ENCODE measurements at regions not wholly inside any gene's neighbourhood (a gene's known extent, or its start where the extent isn't known, plus 50 kb on each side); places are given as distances from the start of the nearest gene placed in this dataset.
"Not testable (repeated sequence)": the region's sequence is repeated elsewhere in the genome, so short reads cannot be mapped to it uniquely, and the experiment has no call there.

DNA sequence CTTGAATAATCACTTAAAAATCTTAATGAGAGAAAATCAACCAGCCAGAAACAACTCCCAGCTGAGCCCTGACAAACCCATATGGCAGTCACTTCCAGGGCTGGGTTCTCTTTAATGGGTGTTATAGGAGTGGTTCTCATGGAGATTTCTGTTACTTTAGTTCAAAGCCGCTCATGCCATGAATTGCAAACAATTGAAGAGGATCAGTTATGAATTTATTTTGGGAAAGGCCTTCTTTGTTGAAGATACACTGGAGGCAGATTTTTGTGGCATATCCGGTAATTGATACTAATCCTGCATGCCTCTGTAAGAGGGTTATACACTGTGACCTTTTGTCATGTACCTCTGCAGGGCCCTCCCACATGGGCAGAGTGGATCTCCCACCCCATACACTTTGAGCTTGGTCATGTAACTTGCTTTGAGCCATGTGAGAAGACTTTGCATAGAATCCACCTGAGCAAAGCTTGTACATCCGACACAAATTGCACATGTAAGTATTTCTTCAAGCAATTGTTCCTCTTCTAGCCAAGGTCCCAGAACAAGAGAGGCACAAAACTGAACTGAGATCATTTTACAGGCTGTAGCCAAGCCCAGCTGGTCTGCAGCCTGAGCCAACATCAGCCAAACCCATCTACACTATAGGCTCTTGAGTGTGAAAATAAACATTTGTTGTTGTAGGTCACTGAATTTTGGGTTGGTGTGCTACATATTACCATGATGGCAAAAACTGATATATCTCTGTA is 492.3 kb downstream of the PREX1 start:
- Histone ChIP-seq H3K9ac (ENCODE audit: low read depth in 1 of 3, low read length in 3 of 3) (no peak overlapping the region), H3K4me3 (ENCODE audit: low read length in 3 of 3) (no peak overlapping the region), H3K36me3 (ENCODE audit: control insufficient read depth in 3 of 3, insufficient read depth in 3 of 3, low read length in 3 of 3) (no peaks in the 10 kb centered on the region), H3K27me3 (ENCODE audit: control insufficient read depth in 3 of 3, insufficient read depth in 3 of 3, low read length in 3 of 3) (peaks cover 0 to 3% (median 3%) of the 10 kb centered on the region in 3 donors), H3K27ac (ENCODE audit: low read depth, low read length) (no peak overlapping the region), H3K9me3 (ENCODE audit: control insufficient read depth in 3 of 3, low read length in 3 of 3) (no peaks in the 10 kb centered on the region), H3K4me1 (ENCODE audit: control insufficient read depth in 3 of 3, insufficient read depth in 3 of 3, low read length in 3 of 3) (peaks cover 3 to 8% (median 5%) of the 10 kb centered on the region in 3 donors)

DNA sequence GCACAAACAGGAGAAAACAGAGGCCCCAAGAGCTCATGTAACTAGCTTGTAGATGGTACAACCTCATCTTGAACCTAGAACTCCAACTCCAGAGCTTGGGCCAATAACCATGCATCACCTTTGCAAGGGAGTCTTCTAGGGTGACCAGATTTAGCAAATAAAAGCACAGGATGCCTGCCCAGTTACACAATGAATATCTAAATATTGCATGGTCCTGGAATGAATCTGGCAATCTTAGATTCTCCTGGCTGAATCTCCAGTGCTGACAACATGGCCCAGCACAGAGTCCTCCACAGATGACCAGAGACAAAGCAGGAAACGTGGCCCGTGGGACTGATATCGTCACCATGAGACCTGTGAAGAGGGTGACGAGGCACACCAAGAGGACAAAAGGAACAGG is 494.1 kb downstream of the PREX1 start:
- no peaks in the 10 kb centered on the region for H3K9me3 ChIP-seq (ENCODE audit: control insufficient read depth in 3 of 3, low read length in 3 of 3)
- H3K27ac ChIP-seq (ENCODE audit: low read depth, low read length), result no peak overlapping the region
- peaks cover 0 to 5% (median 0%) of the 10 kb centered on the region in 3 donors for H3K27me3 ChIP-seq (ENCODE audit: control insufficient read depth in 3 of 3, insufficient read depth in 3 of 3, low read length in 3 of 3)
- no peak overlapping the region for H3K4me3 ChIP-seq (ENCODE audit: low read length in 3 of 3)
- no peaks in the 10 kb centered on the region for H3K36me3 ChIP-seq (ENCODE audit: control insufficient read depth in 3 of 3, insufficient read depth in 3 of 3, low read length in 3 of 3)
- no peaks in the 10 kb centered on the region for H3K4me1 ChIP-seq (ENCODE audit: control insufficient read depth in 3 of 3, insufficient read depth in 3 of 3, low read length in 3 of 3)
- H3K9ac ChIP-seq (ENCODE audit: low read depth in 1 of 3, low read length in 3 of 3), result no peak overlapping the region

DNA sequence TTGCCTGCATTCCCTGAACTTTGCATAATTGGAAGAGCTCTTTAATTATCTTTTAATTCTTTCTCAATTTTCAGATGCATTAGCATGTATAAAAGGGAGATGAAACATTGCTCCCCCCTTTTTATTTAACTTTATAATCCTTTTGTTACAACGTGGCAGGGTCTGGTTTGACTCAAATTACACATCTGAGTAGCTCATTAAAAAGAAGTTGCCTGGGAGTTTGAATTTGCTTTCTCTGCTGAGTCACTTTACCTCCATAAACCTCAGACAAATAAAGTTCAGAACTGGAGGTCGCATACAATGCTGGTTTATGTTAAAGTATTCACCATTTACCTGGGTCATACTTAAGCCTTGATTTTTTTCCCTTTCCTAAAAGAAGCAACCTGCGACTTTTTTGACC is 495.2 kb downstream of the PREX1 start:
- H3K4me1 ChIP-seq (ENCODE audit: control insufficient read depth in 3 of 3, insufficient read depth in 3 of 3, low read length in 3 of 3), result no peaks in the 10 kb centered on the region
- H3K4me3 ChIP-seq (ENCODE audit: low read length in 3 of 3), result no peak overlapping the region
- H3K9me3 ChIP-seq (ENCODE audit: control insufficient read depth in 3 of 3, low read length in 3 of 3), result no peaks in the 10 kb centered on the region
- H3K36me3 ChIP-seq (ENCODE audit: control insufficient read depth in 3 of 3, insufficient read depth in 3 of 3, low read length in 3 of 3), result no peaks in the 10 kb centered on the region
- no peak overlapping the region for H3K9ac ChIP-seq (ENCODE audit: low read depth in 1 of 3, low read length in 3 of 3)
- no peak overlapping the region for H3K27ac ChIP-seq (ENCODE audit: low read depth, low read length)
- peaks cover 0 to 6% (median 0%) of the 10 kb centered on the region in 3 donors for H3K27me3 ChIP-seq (ENCODE audit: control insufficient read depth in 3 of 3, insufficient read depth in 3 of 3, low read length in 3 of 3)

DNA sequence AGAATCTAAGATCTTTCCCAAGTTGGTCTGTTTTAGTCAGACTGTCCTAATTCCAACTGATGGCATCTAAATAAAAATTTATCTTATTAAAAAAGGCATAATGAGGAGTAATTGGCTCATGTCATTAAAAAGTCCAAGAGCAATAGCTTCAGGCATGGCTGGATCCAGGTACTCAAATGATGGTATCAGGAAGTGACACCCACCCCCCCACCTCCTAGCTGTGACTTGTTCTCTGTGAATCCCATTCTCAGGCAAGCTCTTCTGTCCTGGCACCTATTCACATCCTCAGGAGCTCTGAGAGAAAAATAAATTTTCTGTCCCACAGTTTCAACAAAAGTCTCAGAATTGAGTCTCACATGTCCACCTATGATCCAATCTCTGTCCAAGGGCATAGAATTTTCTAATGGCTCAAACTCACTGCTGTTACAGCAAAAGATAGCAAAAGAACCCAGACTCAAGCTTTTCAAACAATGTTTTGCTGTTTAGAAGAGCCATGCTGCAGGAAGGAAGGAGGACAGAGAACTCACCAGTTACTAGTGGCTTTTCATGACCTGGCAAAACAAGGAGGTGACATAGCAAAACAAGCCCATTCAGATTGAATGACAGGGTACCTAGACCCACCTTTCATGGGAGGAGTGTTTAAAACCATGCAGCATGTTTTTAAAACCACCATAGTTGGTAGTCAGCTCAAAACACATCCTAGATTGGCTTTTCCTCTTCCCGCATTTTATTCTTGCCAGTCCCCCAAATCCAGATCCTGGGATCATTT is 496.1 kb downstream of the PREX1 start:
- Histone ChIP-seq H3K9ac (ENCODE audit: low read depth in 1 of 3, low read length in 3 of 3) (no peak overlapping the region), H3K4me1 (ENCODE audit: control insufficient read depth in 3 of 3, insufficient read depth in 3 of 3, low read length in 3 of 3) (peaks cover 0 to 7% (median 0%) of the 10 kb centered on the region in 3 donors), H3K27ac (ENCODE audit: low read depth, low read length) (no peak overlapping the region), H3K9me3 (ENCODE audit: control insufficient read depth in 3 of 3, low read length in 3 of 3) (no peaks in the 10 kb centered on the region), H3K27me3 (ENCODE audit: control insufficient read depth in 3 of 3, insufficient read depth in 3 of 3, low read length in 3 of 3) (peaks cover 0 to 6% (median 0%) of the 10 kb centered on the region in 3 donors), H3K36me3 (ENCODE audit: control insufficient read depth in 3 of 3, insufficient read depth in 3 of 3, low read length in 3 of 3) (no peaks in the 10 kb centered on the region), H3K4me3 (ENCODE audit: low read length in 3 of 3) (no peak overlapping the region)

DNA sequence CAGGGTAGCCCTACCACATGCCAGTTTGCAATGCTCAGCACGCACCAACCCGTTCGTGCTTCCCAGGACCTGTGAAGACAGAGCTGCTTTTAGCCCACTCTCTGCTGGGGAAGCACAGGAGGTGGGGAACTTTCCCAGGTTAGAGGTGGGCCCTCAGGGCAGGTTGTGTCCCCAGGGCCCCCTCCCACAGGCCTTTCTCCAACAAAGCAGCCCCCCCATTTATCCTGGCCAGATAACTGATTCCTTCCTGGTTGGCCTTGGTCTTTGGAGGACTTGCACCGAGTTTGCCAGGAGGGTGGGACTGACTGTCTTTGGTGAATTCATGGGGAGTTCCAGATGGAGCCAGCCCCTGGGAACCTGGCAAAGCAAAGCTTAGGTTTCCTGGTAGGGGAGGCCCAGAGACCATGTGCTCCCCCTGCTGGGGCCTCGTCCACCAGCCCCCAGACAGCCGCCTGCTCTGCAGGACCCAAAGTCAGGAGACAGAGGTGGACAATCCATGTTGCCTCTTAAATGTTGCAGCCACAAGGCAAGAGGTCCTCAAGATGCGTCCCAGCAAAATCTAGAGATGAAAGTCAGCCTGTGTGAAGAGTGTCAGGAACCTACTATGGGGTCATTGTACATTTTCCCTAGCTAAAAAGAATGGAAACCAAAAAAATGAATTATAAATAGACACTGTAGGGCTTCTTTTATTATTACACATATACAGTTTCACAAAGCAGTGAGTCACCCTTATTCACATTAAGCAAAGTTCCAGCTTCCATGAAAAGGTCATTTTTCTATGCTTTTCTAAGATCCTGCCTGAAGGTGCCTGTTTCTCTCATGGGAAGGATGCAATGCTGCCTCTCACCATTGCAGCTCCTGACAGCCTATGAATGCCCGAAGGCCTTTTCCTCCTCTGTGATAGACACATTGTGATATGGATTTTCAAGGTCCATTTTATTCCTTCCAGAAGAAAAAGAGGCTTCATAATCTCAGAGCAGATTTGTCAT is 497.8 kb downstream of the PREX1 start:
- no peak overlapping the region for H3K9ac ChIP-seq (ENCODE audit: low read depth in 1 of 3, low read length in 3 of 3)
- H3K4me1 ChIP-seq (ENCODE audit: control insufficient read depth in 3 of 3, insufficient read depth in 3 of 3, low read length in 3 of 3), result peaks cover 3 to 11% (median 7%) of the 10 kb centered on the region in 3 donors

DNA sequence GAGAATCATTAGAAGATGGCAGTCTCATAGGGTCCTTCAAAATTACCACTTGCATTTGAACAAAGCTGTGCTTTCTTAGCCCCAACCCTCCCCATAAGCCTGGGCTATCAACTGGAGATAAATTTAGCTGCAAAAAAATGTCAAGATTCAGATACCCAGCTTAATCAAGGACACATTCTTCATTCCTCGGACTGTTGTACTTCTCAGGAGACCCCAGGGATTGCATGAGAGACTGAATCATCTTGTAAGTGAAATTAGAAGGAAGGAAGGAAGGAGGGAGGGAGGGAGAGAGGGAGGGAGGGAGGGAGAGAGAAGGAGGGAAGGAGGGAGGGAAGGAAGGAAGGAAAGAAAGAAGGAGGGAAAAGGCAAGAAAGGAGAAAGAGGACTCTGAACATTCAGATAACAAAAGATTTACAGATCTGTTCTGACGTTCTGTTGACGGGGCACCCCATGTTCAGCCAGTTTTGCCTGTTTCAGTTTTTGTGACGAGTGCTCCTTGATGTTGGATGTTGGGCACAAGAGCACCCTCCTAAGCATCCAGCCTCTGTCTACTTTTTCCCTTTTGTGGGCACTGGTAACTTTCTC is 498.7 kb downstream of the PREX1 start:
- Histone ChIP-seq H3K4me3 (ENCODE audit: low read length in 3 of 3) (no peak overlapping the region), H3K4me1 (ENCODE audit: control insufficient read depth in 3 of 3, insufficient read depth in 3 of 3, low read length in 3 of 3) (peaks cover 3 to 11% (median 7%) of the 10 kb centered on the region in 3 donors), H3K27me3 (ENCODE audit: control insufficient read depth in 3 of 3, insufficient read depth in 3 of 3, low read length in 3 of 3) (peaks cover 0 to 11% (median 11%) of the 10 kb centered on the region in 3 donors)

More for the DNA sequence above, 497.8 kb downstream of the PREX1 start:
- Histone ChIP-seq H3K36me3 (ENCODE audit: control insufficient read depth in 3 of 3, insufficient read depth in 3 of 3, low read length in 3 of 3) (no peaks in the 10 kb centered on the region), H3K27ac (ENCODE audit: low read depth, low read length) (no peak overlapping the region), H3K4me3 (ENCODE audit: low read length in 3 of 3) (no peak overlapping the region), H3K27me3 (ENCODE audit: control insufficient read depth in 3 of 3, insufficient read depth in 3 of 3, low read length in 3 of 3) (peaks cover 0 to 11% (median 10%) of the 10 kb centered on the region in 3 donors), H3K9me3 (ENCODE audit: control insufficient read depth in 3 of 3, low read length in 3 of 3) (no peaks in the 10 kb centered on the region)

DNA sequence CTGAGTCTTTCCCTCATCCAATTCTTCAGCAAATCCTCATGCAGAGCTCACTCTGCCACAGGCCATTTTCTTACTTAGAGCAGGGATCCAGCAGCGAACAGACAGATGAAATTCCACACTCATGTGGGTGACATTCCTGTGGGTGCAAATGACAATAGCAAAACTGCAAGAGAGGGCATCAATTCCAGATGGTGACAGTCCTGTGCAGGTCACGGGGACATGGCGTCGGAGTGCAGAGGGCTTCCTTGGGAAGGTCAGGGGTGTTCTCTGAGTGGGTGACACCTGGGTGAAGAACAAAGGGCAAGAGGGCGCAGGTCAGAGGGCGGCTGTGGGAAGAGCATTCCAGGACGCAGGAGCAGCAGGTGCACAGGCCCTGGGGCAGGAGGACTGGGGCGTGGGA is 500.0 kb downstream of the PREX1 start:
- Histone ChIP-seq H3K4me1 (ENCODE audit: control insufficient read depth in 3 of 3, insufficient read depth in 3 of 3, low read length in 3 of 3) (peaks cover 3 to 11% (median 7%) of the 10 kb centered on the region in 3 donors), H3K27me3 (ENCODE audit: control insufficient read depth in 3 of 3, insufficient read depth in 3 of 3, low read length in 3 of 3) (peaks cover 0 to 11% (median 8%) of the 10 kb centered on the region in 3 donors)
- H3K27ac ChIP-seq (ENCODE audit: low read depth, low read length); H3K9me3 ChIP-seq (ENCODE audit: control insufficient read depth in 3 of 3, low read length in 3 of 3); H3K4me3 ChIP-seq (ENCODE audit: low read length in 3 of 3); H3K36me3 ChIP-seq (ENCODE audit: control insufficient read depth in 3 of 3, insufficient read depth in 3 of 3, low read length in 3 of 3); H3K9ac ChIP-seq (ENCODE audit: low read depth in 1 of 3, low read length in 3 of 3): not testable (repeated sequence)

More for the DNA sequence above, 498.7 kb downstream of the PREX1 start:
- no peak overlapping the region for H3K9ac ChIP-seq (ENCODE audit: low read depth in 1 of 3, low read length in 3 of 3)
- no peaks in the 10 kb centered on the region for H3K36me3 ChIP-seq (ENCODE audit: control insufficient read depth in 3 of 3, insufficient read depth in 3 of 3, low read length in 3 of 3)
- H3K27ac ChIP-seq (ENCODE audit: low read depth, low read length), result no peak overlapping the region
- no peaks in the 10 kb centered on the region for H3K9me3 ChIP-seq (ENCODE audit: control insufficient read depth in 3 of 3, low read length in 3 of 3)

DNA sequence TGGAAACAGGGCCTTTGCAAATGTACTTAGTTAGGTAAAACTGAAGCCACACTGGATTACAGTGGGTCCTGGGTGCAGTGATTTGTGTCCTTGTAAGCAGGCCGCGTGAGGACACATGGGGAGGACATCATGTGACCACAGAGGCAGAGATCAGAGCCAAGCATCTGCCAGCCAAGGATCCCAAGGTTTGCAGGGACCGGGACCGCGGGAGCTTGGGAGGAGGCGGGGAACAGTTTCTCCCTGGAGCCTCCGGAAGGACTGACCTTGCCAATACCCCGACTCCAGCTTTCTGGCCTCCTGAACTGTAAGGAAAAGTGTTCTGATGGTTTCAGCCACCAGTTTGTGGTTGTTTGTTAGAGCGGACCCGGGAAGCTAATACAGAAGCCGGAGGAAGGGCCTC is 500.9 kb downstream of the PREX1 start:
- Histone ChIP-seq H3K27me3 (ENCODE audit: control insufficient read depth in 3 of 3, insufficient read depth in 3 of 3, low read length in 3 of 3) (peaks cover 0 to 11% (median 8%) of the 10 kb centered on the region in 3 donors), H3K9ac (ENCODE audit: low read depth in 1 of 3, low read length in 3 of 3) (no peak overlapping the region), H3K36me3 (ENCODE audit: control insufficient read depth in 3 of 3, insufficient read depth in 3 of 3, low read length in 3 of 3) (no peaks in the 10 kb centered on the region), H3K4me1 (ENCODE audit: control insufficient read depth in 3 of 3, insufficient read depth in 3 of 3, low read length in 3 of 3) (peaks cover 3 to 11% (median 7%) of the 10 kb centered on the region in 3 donors), H3K4me3 (ENCODE audit: low read length in 3 of 3) (no peak overlapping the region), H3K9me3 (ENCODE audit: control insufficient read depth in 3 of 3, low read length in 3 of 3) (no peaks in the 10 kb centered on the region), H3K27ac (ENCODE audit: low read depth, low read length) (no peak overlapping the region)

DNA sequence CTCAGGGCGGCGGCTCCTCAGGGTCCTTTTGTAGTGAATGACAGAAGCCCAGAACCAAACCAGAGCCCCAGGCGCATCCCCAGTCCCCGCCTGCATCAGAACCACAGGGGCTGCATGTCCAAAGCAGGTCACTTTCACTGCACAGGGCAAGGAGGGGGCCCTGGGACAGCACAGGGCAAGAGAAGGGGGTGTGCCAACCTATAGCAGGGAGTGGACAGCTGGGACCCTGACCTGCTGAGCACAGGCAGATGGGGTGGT is 501.4 kb downstream of the PREX1 start:
- no peaks in the 10 kb centered on the region for H3K9me3 ChIP-seq (ENCODE audit: control insufficient read depth in 3 of 3, low read length in 3 of 3)
- peaks cover 0 to 11% (median 8%) of the 10 kb centered on the region in 3 donors for H3K27me3 ChIP-seq (ENCODE audit: control insufficient read depth in 3 of 3, insufficient read depth in 3 of 3, low read length in 3 of 3)
- H3K4me3 ChIP-seq (ENCODE audit: low read length in 3 of 3), result peak overlapping the region in 1 of 3 donors; percentile 29
- H3K4me1 ChIP-seq (ENCODE audit: control insufficient read depth in 3 of 3, insufficient read depth in 3 of 3, low read length in 3 of 3), result peaks cover 3 to 11% (median 7%) of the 10 kb centered on the region in 3 donors
- H3K27ac ChIP-seq (ENCODE audit: low read depth, low read length), result no peak overlapping the region
- no peaks in the 10 kb centered on the region for H3K36me3 ChIP-seq (ENCODE audit: control insufficient read depth in 3 of 3, insufficient read depth in 3 of 3, low read length in 3 of 3)
- no peak overlapping the region for H3K9ac ChIP-seq (ENCODE audit: low read depth in 1 of 3, low read length in 3 of 3)
